Neural cell (in vitro differentiated cells): ENCODE measurements at regions not wholly inside any gene's neighbourhood (a gene's known extent, or its start where the extent isn't known, plus 50 kb on each side); places are given as distances from the start of the nearest gene placed in this dataset.

Source experiments
- EP300 ChIP-seq: fragments of 450-650 bp; conservative IDR thresholded peaks from 2 replicates; pipeline ENCODE4 v1.6.1; 2014; ENCODE audit warnings: antibody characterized with exemption, mild to moderate bottlenecking, moderate library complexity; ENCODE audit not compliant: poor library complexity, severe bottlenecking
- EZH2 ChIP-seq: fragments of 200-600, 300-800 bp; shearing (Covaris generic), sonication (generic); IDR thresholded peaks from 2 replicates; pipeline ENCODE4 v1.6.1; 2014; ENCODE audit warnings: antibody characterized with exemption, low read length, borderline replicate concordance, mild to moderate bottlenecking; ENCODE audit not compliant: insufficient read depth, poor library complexity, severe bottlenecking
- MXI1 ChIP-seq: fragments of 450-650 bp; conservative IDR thresholded peaks from 2 replicates; pipeline ENCODE4 v1.6.1; 2014; ENCODE audit warnings: antibody characterized with exemption, mild to moderate bottlenecking; ENCODE audit not compliant: poor library complexity, severe bottlenecking
- POLR2AphosphoS5 ChIP-seq: IDR thresholded peaks from 2 replicates; pipeline ENCODE4 v1.6.1; 2012
- RAD21 ChIP-seq: fragments of 450-650 bp; conservative IDR thresholded peaks from 2 replicates; pipeline ENCODE4 v1.6.1; 2014; ENCODE audit warnings: antibody characterized with exemption, mild to moderate bottlenecking, moderate library complexity
- SMC3 ChIP-seq: fragments of 450-650 bp; conservative IDR thresholded peaks from 2 replicates; pipeline ENCODE4 v1.6.1; 2014; ENCODE audit warnings: antibody characterized with exemption, mild to moderate bottlenecking, moderate library complexity; ENCODE audit not compliant: poor library complexity
- TAF1 ChIP-seq: IDR thresholded peaks from 2 replicates; pipeline ENCODE4 v1.6.1; 2012; ENCODE audit warnings: low read depth
- TF ChIP-seq, protein P1 (sequence below): fragments of 450-650 bp; IDR thresholded peaks from 2 replicates; pipeline ENCODE4 v1.5.1; 2014; ENCODE audit warnings: antibody characterized with exemption, mild to moderate bottlenecking, moderate library complexity; ENCODE audit not compliant: poor library complexity, severe bottlenecking
- TF ChIP-seq, protein P2 (sequence below): IDR thresholded peaks from 2 replicates; pipeline ENCODE4 v1.6.1; 2012; ENCODE audit warnings: borderline replicate concordance

DNA sequence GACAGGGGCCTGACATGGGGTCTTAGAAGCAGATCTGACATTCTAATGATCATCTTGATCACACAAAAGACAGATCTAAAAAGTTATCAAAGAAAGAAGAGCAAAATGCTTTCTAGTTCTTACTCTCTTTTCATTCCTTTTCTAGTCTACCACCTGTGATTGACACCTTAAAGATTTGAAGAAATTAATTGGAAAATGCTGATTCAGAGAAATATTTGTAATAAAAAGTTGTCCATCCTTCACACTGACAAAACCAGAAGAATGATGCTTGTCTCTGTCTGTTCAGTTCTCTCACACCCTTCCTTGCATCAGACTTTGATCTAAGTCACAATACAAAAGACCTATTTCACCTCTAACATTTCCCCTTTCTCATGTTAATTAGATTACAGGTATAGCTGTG is 182.4 kb downstream of the RAP2A start:
- TF ChIP-seq POLR2AphosphoS5: no peak
- TF ChIP-seq, protein P1, sequence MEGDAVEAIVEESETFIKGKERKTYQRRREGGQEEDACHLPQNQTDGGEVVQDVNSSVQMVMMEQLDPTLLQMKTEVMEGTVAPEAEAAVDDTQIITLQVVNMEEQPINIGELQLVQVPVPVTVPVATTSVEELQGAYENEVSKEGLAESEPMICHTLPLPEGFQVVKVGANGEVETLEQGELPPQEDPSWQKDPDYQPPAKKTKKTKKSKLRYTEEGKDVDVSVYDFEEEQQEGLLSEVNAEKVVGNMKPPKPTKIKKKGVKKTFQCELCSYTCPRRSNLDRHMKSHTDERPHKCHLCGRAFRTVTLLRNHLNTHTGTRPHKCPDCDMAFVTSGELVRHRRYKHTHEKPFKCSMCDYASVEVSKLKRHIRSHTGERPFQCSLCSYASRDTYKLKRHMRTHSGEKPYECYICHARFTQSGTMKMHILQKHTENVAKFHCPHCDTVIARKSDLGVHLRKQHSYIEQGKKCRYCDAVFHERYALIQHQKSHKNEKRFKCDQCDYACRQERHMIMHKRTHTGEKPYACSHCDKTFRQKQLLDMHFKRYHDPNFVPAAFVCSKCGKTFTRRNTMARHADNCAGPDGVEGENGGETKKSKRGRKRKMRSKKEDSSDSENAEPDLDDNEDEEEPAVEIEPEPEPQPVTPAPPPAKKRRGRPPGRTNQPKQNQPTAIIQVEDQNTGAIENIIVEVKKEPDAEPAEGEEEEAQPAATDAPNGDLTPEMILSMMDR: no peak
- TF ChIP-seq EZH2: no peak
- TF ChIP-seq, protein P2, sequence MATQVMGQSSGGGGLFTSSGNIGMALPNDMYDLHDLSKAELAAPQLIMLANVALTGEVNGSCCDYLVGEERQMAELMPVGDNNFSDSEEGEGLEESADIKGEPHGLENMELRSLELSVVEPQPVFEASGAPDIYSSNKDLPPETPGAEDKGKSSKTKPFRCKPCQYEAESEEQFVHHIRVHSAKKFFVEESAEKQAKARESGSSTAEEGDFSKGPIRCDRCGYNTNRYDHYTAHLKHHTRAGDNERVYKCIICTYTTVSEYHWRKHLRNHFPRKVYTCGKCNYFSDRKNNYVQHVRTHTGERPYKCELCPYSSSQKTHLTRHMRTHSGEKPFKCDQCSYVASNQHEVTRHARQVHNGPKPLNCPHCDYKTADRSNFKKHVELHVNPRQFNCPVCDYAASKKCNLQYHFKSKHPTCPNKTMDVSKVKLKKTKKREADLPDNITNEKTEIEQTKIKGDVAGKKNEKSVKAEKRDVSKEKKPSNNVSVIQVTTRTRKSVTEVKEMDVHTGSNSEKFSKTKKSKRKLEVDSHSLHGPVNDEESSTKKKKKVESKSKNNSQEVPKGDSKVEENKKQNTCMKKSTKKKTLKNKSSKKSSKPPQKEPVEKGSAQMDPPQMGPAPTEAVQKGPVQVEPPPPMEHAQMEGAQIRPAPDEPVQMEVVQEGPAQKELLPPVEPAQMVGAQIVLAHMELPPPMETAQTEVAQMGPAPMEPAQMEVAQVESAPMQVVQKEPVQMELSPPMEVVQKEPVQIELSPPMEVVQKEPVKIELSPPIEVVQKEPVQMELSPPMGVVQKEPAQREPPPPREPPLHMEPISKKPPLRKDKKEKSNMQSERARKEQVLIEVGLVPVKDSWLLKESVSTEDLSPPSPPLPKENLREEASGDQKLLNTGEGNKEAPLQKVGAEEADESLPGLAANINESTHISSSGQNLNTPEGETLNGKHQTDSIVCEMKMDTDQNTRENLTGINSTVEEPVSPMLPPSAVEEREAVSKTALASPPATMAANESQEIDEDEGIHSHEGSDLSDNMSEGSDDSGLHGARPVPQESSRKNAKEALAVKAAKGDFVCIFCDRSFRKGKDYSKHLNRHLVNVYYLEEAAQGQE: no peak
- TF ChIP-seq RAD21: no peak
- no peak for TF ChIP-seq TAF1
- TF ChIP-seq MXI1: no peak
- TF ChIP-seq SMC3: no peak
- TF ChIP-seq EP300: no peak
